GM12878 (cell line): ENCODE measurements at regions not wholly inside any gene's neighbourhood (a gene's known extent, or its start where the extent isn't known, plus 50 kb on each side); places are given as distances from the start of the nearest gene placed in this dataset.

Experiments
- ATAC-seq: fragments of 200-7000 bp; cut with Tn5 transposase; 3 replicates; pipeline ENCODE4 v1.9.1; 2020; ENCODE audit warnings: mild to moderate bottlenecking, moderate library complexity
- BruUV-seq: library from RNA; stranded (reverse); fragments of 400-500 nt; replicated peaks from 2 replicates; lab custom pipeline; 2021; lab: Mats Ljungman, UMichigan
- CTCF ChIA-PET: fragments of 300-600 bp; sonication (Branson Sonifier 250); formaldehyde crosslinking; extraction: SDS; loops from one replicate; lab custom pipeline; 2021; ENCODE audit warnings: inconsistent platforms; lab: Yijun Ruan, JAX
- POLR2A ChIA-PET: fragments of 350-600 bp; formaldehyde crosslinking; extraction: SDS; loops from one replicate; lab custom pipeline; 2021; ENCODE audit warnings: inconsistent platforms; lab: Charles Lee
- RAD21 ChIA-PET: fragments of 300-600 bp; sonication (Branson Sonifier 250); formaldehyde crosslinking; loops from one replicate; lab custom pipeline; 2023; ENCODE audit warnings: antibody characterized with exemption; ENCODE audit not compliant: unreplicated experiment; lab: Charles Lee
- SMC1A ChIA-PET: fragments of 300-600 bp; sonication (Branson Sonifier 250); formaldehyde crosslinking; loops from one replicate; lab custom pipeline; 2023; ENCODE audit not compliant: unreplicated experiment, uncharacterized antibody; lab: Charles Lee
- DNase-seq: peaks from one replicate; pipeline ENCODE4 v3.0.0-alpha.2; 2011; ENCODE audit warnings: low read depth, low spot score
- FAIRE-seq: peaks from 3 replicates; lab custom pipeline; 2011; peaks lifted over from hg19 to GRCh38; lab: Jason Lieb, UNC
- H2AFZ ChIP-seq: 2 replicates; pipeline ENCODE4 v1.6.0; 2011; ENCODE audit warnings: low read depth, low read length, control low read depth; ENCODE audit not compliant: control insufficient read depth
- H3K27ac ChIP-seq: 2 replicates; pipeline ENCODE4 v1.5.1; 2011; ENCODE audit warnings: control low read depth; ENCODE audit not compliant: control insufficient read depth, insufficient read depth
- H3K27me3 ChIP-seq, 2 experiments: replicated peaks in 1 of 2; 2 replicates each; pipeline versions ENCODE4 v1.6.0 to v1.6.1; 2011; ENCODE audit warnings: low read length in 1 of 2; ENCODE audit not compliant: control insufficient read depth in 2 of 2, insufficient read depth in 2 of 2
- H3K36me3 ChIP-seq, 2 experiments: 2 replicates each; pipeline ENCODE4 v1.5.1; 2011; ENCODE audit warnings: low read length in 1 of 2; ENCODE audit not compliant: control insufficient read depth in 2 of 2, insufficient read depth in 2 of 2
- H3K4me1 ChIP-seq: 2 replicates; pipeline ENCODE4 v1.6.1; 2011; ENCODE audit warnings: mild to moderate bottlenecking, low read length, moderate library complexity, mixed read lengths; ENCODE audit not compliant: control insufficient read depth, insufficient read depth
- H3K4me2 ChIP-seq: 2 replicates; pipeline ENCODE4 v1.6.0; 2011; ENCODE audit warnings: control low read depth; ENCODE audit not compliant: control insufficient read depth, insufficient read depth
- H3K4me3 ChIP-seq: fragments of 200-600 bp; sonication (generic); 2 replicates; pipeline ENCODE4 v1.5.1; 2016
- H3K79me2 ChIP-seq: 2 replicates; pipeline ENCODE4 v1.6.0; 2011; ENCODE audit warnings: low read length; ENCODE audit not compliant: control insufficient read depth, insufficient read depth
- H3K9ac ChIP-seq: 2 replicates; pipeline ENCODE4 v1.8.0; 2011; ENCODE audit warnings: low read length, control low read depth, mixed read lengths; ENCODE audit not compliant: control insufficient read depth, insufficient read depth
- H3K9me3 ChIP-seq: replicated peaks from 3 replicates; pipeline ENCODE4 v1.5.1; 2011; ENCODE audit warnings: mild to moderate bottlenecking, low read length; ENCODE audit not compliant: control insufficient read depth, insufficient read depth
- H4K20me1 ChIP-seq: 2 replicates; pipeline ENCODE4 v1.6.0; 2011; ENCODE audit not compliant: control insufficient read depth, insufficient read depth
- ASH2L ChIP-seq: fragments of 300-600, 200-600 bp; sonication (generic); IDR thresholded peaks from 2 replicates; pipeline ENCODE4 v1.6.1; 2017; ENCODE audit warnings: low read depth, mild to moderate bottlenecking, borderline replicate concordance
- CBX3 ChIP-seq: fragments of 200-600 bp; sonication (generic); IDR thresholded peaks from 2 replicates; pipeline ENCODE4 v1.6.1; 2016; ENCODE audit warnings: low read depth, borderline replicate concordance
- CBX5 ChIP-seq: sonication (generic); IDR thresholded peaks from 2 replicates; pipeline ENCODE4 v1.6.1; 2016; ENCODE audit warnings: low read depth, moderate library complexity, mild to moderate bottlenecking, inconsistent platforms
- EZH2 ChIP-seq: IDR thresholded peaks from 2 replicates; pipeline ENCODE4 v1.6.1; 2012; ENCODE audit warnings: low read depth, mild to moderate bottlenecking, control low read depth, inconsistent platforms, low read length, borderline replicate concordance; ENCODE audit not compliant: control insufficient read depth
- HDAC6 ChIP-seq: fragments of 200-600 bp; sonication (generic); IDR thresholded peaks from one replicate; pipeline ENCODE4 v1.8.0; 2017; ENCODE audit warnings: antibody characterized with exemption; ENCODE audit not compliant: unreplicated experiment
- IKZF1 ChIP-seq: fragments of 450-650 bp; conservative IDR thresholded peaks from 2 replicates; pipeline ENCODE4 v1.6.1; 2017; ENCODE audit warnings: antibody characterized with exemption, mild to moderate bottlenecking
- IRF3 ChIP-seq: fragments of 450-650 bp; IDR thresholded peaks from 2 replicates; pipeline ENCODE4 v1.6.1; 2014; ENCODE audit warnings: mild to moderate bottlenecking
- MEF2A ChIP-seq: IDR thresholded peaks from 2 replicates; pipeline ENCODE4 v1.6.1; 2011; ENCODE audit warnings: low read depth, mild to moderate bottlenecking, low read length, moderate library complexity; ENCODE audit not compliant: insufficient read depth
- MTA2 ChIP-seq: fragments of 450-650 bp; IDR thresholded peaks from 2 replicates; pipeline ENCODE4 v1.6.1; 2016; ENCODE audit warnings: low read depth, mild to moderate bottlenecking, moderate library complexity
- NBN ChIP-seq: fragments of 450-650 bp; IDR thresholded peaks from 2 replicates; pipeline ENCODE4 v1.6.1; 2016
- RAD21 ChIP-seq: IDR thresholded peaks from 2 replicates; pipeline ENCODE4 v1.6.1; 2011; ENCODE audit warnings: mild to moderate bottlenecking, low read depth, low read length, moderate library complexity; ENCODE audit not compliant: insufficient read depth
- RAD51 ChIP-seq: fragments of 450-650 bp; IDR thresholded peaks from 2 replicates; pipeline ENCODE4 v1.6.1; 2016; ENCODE audit warnings: moderate library complexity, mild to moderate bottlenecking, inconsistent platforms
- SIN3A ChIP-seq: IDR thresholded peaks from 2 replicates; pipeline ENCODE4 v1.6.1; 2012; ENCODE audit warnings: low read depth, low read length, improper control_type of control experiment
- SMARCA5 ChIP-seq: fragments of 450-650 bp; IDR thresholded peaks from 2 replicates; pipeline ENCODE4 v1.6.1; 2017; ENCODE audit warnings: mild to moderate bottlenecking
- SREBF2 ChIP-seq: IDR thresholded peaks from 2 replicates; pipeline ENCODE4 v1.6.1; 2012; ENCODE audit warnings: mild to moderate bottlenecking, low read length
- SUZ12 ChIP-seq: fragments of 200-600 bp; sonication (generic); IDR thresholded peaks from one replicate; pipeline ENCODE4 v1.6.1; 2018; ENCODE audit warnings: antibody characterized with exemption, mild to moderate bottlenecking; ENCODE audit not compliant: unreplicated experiment
- TARDBP ChIP-seq: IDR thresholded peaks from 2 replicates; pipeline ENCODE4 v1.6.1; 2016; ENCODE audit warnings: borderline replicate concordance
- TCF7 ChIP-seq: IDR thresholded peaks from 2 replicates; pipeline ENCODE4 v1.6.1; 2014; ENCODE audit warnings: antibody characterized with exemption, borderline replicate concordance
- YBX1 ChIP-seq: fragments of 450-650 bp; IDR thresholded peaks from 2 replicates; pipeline ENCODE4 v1.6.1; 2016; ENCODE audit warnings: antibody characterized with exemption
- WGBS: methylation state at CpG from one replicate; pipeline ENCODE4 v1.1.6; 2016; ENCODE audit warnings: low lambda C conversion rate; ENCODE audit not compliant: insufficient replicate concordance, insufficient coverage; ENCODE audit errors: missing lambda C conversion rate; 5-methylcytosine and 5-hydroxymethylcytosine counted together
- in situ Hi-C: fragments of 300-500 bp; cut with MboI; formaldehyde crosslinking; loops from 9 replicates; pipeline ENCODE4 v1.14.3; 2018; ENCODE audit warnings: mixed read lengths
- intact Hi-C: fragments of 100-400 bp; cut with micrococcal nuclease; formaldehyde crosslinking; loops from one replicate; pipeline ENCODE4 v1.14.2; 2022; ENCODE audit not compliant: unreplicated experiment

GRCh38 chr17:79204261-79204660, 129.6 kb downstream of the ENGASE start (continued):
- TF ChIP-seq TCF7 (no peak), NBN (no peak), IRF3 (no peak)
- TF ChIP-seq, all 136 proteins: peak for 0

GRCh38 chr17:79203657-79204056, 129.0 kb downstream of the ENGASE start:
- Histone ChIP-seq H3K36me3 (no peaks in the 10 kb centered on the region), H3K4me1 (no peaks in the 10 kb centered on the region), H4K20me1 (no peaks in the 10 kb centered on the region), H3K9ac (no peak overlapping the region), H3K9me3 (no peaks in the 10 kb centered on the region), H3K4me3 (no peak overlapping the region), H3K27me3 (peaks cover 0 to 4% of the 10 kb centered on the region in 2 experiments; a peak in 3 of 4 replicates), H2AFZ (no peak overlapping the region), H3K27ac (no peak overlapping the region), H3K4me2 (no peak overlapping the region), H3K79me2 (no peaks in the 10 kb centered on the region)
- SMC1A ChIA-PET, result no interaction called here
- RAD21 ChIA-PET, result no interaction called here
- no TSS peak for BruUV-seq
- FAIRE-seq, result no peak
- DNase-seq, result no peak
- CTCF ChIA-PET, result no interaction called here
- in situ Hi-C loops (no loop called here), intact Hi-C loops (no loop called here)
- 7% methylated on average over 5 of the region's 5 CpGs for WGBS
- ATAC-seq, result no peak
- POLR2A ChIA-PET, result no interaction called here
- TF ChIP-seq SREBF2, result no peak
- TF ChIP-seq, all 136 proteins: peak for 0

GRCh38 chr17:79203016-79203415, 128.4 kb downstream of the ENGASE start:
- no peak overlapping the region for H2AFZ ChIP-seq
- no peak for TF ChIP-seq TARDBP
- TF ChIP-seq SMARCA5, result no peak
- TF ChIP-seq EZH2, result no peak
- TF ChIP-seq MTA2, result no peak
- no peak for TF ChIP-seq SUZ12
- no peak for TF ChIP-seq MEF2A
- no peak for TF ChIP-seq RAD21
- TF ChIP-seq YBX1, result no peak
- TF ChIP-seq RAD51, result no peak
- no peak for TF ChIP-seq HDAC6
- no peak for TF ChIP-seq IKZF1
- no peak for TF ChIP-seq CBX3
- no peak for TF ChIP-seq ASH2L
- TF ChIP-seq SIN3A, result no peak
- no peak for TF ChIP-seq CBX5
- no peaks in the 10 kb centered on the region for H3K79me2 ChIP-seq
- ChIA-PET RAD21 (no interaction called here), POLR2A (no interaction called here), SMC1A (no interaction called here), CTCF (interaction anchor here (1.6 kb wide), 1 partner anchor 191 kb away, joined by 3 read pairs; no protein-coding TSS in a partner anchor)
- no peaks in the 10 kb centered on the region for H3K9me3 ChIP-seq
- H3K36me3 ChIP-seq, result no peaks in the 10 kb centered on the region
- no peaks in the 10 kb centered on the region; a peak in 3 of 4 replicates for H3K27me3 ChIP-seq
- H3K27ac ChIP-seq, result no peak overlapping the region
- no peak for FAIRE-seq
- BruUV-seq, result no TSS peak
- H4K20me1 ChIP-seq, result no peaks in the 10 kb centered on the region
- no peak overlapping the region for H3K9ac ChIP-seq
- WGBS, result 23% methylated on average over 6 of the region's 9 CpGs
- ATAC-seq, result no peak
- no peak overlapping the region for H3K4me3 ChIP-seq
- in situ Hi-C loops, result no loop called here
- H3K4me1 ChIP-seq, result no peaks in the 10 kb centered on the region
- DNase-seq, result no peak
- no peak overlapping the region for H3K4me2 ChIP-seq
- intact Hi-C loops, result no loop called here
